NCI-H446 treated with DMSO at 0.1 percent for 48 hours (cell line): ENCODE measurements at regions not wholly inside any gene's neighbourhood (a gene's known extent, or its start where the extent isn't known, plus 50 kb on each side); places are given as distances from the start of the nearest gene placed in this dataset.

Experiments used
- DNase-seq: peaks from one replicate; lab custom pipeline; 2025; lab: John Stamatoyannopoulos, UW

DNA sequence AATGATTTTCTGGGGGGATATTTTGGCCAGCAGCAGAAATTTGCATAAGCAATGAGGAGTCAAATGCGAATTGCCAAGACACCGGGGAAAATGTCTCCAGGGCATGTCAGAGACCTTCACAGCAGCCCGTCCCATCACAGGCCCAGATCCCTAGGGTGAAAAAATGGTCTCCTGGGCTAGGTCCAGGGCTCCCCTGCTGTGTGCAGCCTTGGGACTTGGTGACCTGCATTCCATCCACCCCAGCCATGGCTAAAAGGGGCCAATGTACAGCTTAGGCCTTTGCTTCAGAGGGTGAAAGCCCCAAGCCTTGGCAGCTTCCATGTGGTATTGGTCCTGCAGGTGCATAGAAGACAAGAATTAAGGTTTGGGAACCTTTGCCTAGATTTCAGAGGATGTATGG is 534.5 kb upstream of the MEF2C start:
- DNase-seq, result no peak

DNA sequence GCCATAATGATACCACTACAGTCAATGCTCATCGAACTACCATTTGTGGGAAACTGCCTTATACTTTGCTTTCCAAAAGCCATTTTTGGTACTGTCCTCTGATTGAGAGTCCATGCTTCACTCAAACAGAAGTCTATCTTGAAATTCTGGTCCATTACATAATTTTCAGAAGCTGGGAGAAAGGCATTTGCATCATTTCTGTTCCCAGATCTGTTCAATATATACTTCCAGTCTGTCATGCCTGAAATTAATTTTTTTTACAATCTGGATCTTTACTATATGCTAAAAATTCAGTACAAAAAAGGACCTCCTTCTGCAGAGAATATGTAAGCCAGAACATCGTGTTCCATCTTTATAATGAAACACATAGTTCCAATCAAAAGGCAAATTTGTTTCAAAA is 528.9 kb upstream of the MEF2C start:
- no peak for DNase-seq

DNA sequence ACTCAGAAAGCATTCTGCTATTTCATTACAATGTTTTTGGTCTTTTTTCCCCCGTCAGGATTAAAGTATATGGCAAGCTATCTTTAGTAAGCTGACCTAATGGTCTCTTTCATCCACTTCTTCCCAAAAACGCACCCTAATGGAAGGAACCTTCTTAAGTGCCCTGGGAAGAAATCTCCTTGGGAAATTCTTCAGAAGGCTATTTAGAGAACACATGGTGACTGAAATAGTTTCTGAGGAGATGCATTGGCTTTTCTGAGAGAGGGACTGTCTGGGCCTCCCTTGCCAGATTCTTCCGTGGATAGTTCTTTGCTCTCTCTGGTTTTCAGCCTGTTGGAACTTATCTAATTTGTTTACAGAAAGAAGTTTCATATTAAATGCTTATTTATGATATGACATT is 524.1 kb upstream of the MEF2C start:
- no peak for DNase-seq

DNA sequence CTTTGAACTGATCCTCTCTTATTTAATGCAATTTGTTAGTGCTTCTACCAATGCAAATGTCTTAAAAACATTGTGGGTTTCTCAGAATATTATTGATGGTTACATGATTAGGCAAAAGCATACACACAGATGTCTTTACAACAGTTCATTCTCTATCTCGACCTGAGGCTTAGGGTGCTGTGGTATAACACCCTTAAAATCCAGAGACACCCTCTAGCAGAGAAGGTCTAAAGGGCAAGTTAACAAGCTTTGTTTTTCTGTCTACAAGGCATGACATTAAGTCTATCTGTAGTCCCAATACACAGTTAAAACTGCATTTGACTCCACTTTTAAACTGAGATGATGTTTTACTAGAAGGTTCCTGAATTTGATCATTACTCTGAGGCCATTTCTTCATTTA is 518.7 kb upstream of the MEF2C start:
- no peak for DNase-seq

DNA sequence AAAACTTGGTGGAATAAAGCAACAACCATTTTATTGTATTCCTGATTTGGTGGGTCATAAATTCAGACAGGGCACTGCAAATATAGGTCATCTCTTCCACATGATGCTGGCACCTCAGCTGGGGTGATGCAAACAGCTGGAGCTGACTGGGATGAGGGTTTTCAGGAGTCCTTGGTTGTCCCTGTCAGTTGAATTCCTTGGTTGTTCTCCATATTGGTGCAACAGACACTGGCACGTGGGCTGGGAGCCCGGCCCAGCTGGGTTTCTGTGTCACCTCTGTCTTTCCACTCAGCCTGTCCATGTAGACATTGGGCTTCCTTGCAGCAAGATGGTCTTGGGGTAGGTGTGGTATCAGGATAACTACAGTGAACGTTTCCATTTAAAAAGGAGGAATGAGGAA is 518.0 kb upstream of the MEF2C start:
- no peak for DNase-seq

DNA sequence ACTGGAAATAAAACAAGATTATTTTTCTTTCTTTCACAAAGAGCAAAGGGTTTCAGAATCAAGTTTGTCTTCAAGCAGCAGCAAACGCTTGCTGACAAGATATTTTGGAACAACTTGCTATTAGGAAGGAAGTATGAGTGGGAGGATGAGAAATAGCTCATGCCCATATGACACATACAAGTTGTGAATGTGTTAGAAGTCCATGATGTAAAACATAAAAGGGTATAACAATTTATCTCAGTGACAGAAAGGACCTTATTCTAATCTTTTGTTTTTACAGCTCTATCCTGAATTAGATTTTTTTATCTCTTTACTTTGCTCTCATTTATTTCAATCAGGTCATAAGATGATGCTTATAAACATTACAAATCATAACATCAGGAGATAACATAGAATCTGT is 516.6 kb upstream of the MEF2C start:
- no peak for DNase-seq

DNA sequence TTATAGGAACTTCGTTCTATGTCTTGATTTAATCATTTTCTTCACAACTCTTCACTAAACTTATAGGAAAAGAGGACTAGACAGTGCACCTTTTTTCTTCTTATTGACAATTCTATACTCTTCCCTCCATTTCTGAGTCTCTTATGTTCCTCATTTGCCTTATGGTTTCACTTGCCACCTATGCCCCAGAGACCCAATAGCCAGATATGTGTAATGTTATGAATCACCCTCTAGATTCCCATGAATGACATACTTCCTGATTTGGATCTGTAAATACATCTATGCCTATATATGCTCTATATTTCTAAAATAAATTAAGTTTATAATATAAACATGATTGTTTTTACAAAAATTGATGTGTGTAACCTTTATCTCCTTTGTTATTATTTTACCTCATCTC is 514.1 kb upstream of the MEF2C start:
- DNase-seq, result no peak

DNA sequence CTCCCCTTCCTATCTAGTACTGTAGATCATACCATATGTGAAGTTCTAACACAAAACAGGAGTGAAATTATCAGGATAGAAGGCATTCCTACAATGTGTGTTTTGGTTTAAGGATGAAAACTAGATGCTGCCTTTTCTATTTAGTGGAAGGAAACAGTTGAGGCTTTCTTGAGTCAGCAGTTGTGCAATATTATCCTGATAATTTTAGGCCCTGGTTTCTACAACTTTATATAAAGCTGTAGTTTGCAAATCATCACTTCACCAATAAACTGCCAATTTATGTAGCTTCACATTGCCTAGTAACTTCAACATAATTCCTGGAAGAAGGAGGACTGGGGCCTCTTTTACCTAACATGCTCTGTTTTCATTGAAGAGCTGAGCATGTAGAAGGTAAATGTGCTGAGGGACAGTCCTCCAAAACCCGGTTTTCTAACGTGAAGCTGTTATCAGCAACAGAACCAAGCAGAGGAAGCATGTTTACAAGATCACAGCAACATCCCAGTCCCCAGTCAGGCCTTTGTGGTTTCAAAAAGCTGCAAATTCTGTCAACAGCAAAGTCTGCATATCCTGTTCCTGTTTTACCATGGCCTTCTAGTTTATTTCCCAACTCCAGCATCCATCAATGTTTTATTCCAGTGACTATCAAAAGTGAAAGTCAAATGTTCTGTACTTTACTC is 513.4 kb upstream of the MEF2C start:
- no peak for DNase-seq

DNA sequence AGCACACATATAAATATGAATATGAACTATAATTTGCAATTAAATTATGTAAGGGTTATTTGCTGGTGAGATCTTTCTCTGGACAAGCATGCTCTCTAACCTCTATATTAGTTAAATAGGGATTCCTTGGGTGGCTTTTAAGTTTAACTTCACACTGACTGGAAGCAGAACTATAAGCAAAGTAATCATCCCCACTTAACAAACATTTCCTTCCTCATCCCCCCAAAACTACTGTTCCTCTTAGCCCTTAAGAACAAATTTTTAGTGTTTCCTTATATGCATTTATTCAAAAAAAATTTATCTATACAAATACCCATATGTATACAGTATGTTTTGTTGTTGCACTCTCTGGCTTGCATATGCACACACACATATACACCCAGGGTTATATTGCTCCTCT is 512.1 kb upstream of the MEF2C start:
- no peak for DNase-seq

DNA sequence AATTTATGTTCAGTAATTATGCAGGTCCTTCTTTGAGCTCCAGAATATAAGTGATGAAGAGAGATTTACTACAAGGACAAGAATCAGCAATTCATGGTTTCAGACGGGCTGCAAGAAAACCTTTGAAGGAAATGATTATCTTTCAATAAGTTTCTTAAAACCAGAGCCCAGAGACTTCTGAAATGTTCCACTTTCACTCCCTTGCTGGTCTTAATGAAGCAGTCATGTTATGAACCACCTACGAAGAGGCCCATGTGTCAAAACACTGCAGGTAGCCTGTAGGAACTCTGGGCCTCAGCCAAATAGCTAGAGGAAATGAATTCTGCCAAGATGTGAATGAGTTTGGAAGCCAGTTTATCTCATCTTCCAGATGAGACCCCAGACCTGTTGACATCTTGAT is 505.9 kb upstream of the MEF2C start:
- DNase-seq, result no peak

DNA sequence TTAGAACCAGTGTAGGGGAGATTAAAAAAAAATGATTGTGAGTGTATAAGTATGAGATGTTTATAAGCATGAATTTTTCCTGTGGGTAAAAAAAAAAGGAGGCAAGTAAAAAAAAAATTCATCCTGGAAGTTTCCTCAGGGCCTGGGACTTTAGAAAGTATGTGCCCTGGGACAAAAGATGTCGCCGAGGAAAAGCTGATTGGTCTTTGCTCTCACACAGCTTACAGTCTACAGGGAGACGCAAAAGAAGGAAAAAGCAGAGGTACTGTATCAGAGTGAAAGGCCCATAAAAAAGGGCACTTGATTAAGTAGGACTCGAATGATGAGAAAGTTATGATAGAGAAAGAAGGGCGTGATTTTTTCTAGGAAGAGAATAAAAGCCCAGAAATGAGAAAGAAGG is 501.4 kb upstream of the MEF2C start:
- DNase-seq, result no peak

DNA sequence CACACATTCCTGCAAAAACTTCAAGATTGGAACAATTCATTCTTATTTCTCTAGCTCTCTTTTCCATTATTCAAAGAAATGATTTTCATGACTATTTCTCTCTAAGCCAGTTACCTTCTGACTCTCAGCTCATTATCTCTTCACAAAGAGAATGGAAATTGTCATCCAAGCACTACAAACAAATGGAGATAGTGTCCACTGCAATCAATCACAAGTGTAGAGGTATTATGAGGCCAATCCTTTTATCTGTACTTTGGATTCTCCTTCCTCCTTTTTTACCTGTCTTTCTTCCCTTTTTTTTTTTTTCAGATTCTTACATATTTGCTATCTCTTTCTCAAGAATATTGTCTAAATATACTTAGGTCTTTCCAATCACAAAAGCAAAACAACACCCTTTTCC is 497.7 kb upstream of the MEF2C start:
- DNase-seq, result no peak

DNA sequence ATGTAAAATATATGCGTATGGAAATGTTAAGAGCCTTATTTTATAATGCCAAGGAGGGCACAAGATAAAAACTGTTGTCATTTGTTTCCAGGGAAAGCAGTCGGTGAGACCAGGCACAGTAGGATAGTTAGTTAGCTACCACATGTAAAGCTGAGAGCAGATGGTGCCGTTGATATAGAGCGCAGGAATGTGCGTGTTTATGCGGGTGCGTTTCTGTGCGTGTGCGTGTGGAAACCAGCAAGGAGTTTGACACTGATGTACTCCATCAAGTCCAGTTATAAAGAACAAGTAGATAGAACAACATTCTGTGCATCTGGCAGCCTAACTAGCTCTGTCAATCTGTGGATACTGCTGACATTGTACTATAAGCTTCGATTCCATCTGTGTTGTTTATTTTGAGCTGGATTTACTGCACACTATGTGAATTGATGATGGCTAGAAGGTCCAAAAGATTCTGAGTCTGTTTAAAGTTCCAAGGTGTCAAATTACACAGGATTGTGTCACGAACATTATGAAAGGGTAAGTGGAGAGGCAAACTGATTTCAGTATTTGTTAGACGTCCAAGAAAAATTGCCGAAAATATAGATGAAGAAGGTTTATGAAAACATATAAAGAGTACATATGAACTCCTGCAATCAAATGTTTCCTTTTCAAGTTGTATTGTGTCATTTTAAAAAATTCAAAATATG is 494.9 kb upstream of the MEF2C start:
- no peak for DNase-seq

DNA sequence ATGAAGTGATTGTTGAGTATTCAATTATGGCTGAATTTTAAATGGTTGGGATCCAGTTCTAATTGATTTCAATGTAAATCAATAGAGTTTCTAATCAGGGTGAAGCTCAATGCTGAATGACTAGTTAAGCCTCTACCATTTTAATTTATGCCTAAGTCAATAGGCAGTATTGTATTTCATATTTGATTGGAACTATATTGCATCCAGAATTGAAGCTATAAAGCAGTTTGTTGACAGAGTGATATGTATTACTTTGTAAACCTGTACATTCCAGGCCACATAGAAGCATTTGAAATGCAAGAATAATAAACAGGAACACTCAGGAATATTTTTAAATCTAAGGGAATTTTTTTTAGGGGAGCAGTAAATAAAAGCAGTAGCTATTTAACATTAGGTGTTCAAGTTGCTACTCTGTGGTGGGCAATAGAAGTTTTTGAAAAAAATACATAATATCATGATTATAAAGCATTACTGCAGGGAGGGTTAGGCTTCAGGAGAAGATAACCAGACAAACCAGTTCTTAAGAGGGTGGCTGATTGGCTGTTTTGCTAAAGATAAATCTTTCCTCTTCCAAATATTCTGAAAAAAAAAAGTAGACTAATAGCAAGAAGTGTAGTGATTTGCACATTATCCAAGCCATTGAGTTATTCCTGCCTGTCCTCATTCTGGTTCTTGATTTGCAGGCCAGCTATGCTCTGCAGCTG is 492.0 kb upstream of the MEF2C start:
- no peak for DNase-seq

DNA sequence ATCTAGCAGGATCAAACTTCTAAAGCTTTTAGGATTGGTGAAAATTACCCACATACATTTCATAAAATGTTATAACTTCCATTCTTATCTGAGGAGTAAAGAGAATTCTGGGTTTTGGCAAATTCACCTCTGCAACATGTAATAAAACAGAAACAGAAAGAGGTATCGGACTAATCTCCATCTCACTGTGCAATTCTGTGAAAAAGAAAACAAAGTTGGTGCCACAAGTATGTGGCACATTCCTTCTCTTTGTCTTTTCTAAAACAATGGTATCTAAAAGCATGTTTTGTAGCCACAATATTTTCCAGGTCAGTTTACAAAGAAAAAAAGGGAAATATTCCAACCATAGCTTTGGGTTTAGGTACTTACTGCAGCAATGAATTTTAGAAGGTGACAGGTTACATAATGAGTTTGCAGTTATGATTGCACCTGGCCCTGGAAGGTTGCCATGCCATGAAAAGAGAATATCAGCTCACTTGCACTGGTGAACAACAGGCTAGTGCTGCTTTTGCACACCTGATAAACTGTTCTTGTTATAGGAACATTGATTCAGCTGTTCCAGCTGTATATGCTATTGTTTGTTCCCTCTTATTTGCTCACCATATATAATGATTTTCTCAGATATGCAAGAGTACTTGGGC is 491.3 kb upstream of the MEF2C start:
- no peak for DNase-seq

DNA sequence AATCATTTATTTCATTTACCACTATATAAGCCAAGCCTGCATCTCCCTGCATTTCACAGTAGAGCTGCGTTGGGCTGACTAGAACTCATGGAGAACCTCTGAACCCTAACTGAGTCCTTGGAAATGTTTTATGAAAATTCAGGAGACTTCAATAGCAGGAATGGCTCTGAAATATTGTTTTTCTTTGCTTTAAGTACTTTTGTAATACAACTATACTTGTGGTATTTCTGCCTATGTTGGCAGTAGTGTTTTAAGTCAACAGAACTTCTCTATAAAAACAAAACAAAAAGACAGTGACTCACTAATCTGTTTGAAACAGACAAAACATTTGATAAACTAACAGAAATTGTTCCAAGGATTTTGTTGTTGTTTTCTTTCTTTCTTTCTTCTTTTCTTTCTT is 489.2 kb upstream of the MEF2C start:
- no peak for DNase-seq

DNA sequence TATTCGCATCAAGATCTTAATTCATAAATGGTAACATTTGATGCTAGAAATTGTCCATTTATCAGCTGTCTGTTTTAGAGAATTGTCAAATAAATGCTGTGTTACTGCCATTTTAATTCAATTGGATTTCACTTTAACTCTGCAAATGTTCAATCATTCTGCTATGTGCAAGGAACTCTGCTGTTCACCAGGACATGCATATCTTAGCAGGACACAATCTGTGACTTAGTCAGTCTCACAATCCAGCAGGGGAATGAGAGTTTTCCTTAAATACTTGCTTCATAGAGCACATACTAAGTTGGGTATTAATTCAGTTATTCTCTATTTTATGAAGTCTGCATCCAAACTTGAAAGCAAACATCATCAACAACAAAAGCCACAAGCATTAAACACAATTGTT is 488.7 kb upstream of the MEF2C start:
- DNase-seq, result no peak

DNA sequence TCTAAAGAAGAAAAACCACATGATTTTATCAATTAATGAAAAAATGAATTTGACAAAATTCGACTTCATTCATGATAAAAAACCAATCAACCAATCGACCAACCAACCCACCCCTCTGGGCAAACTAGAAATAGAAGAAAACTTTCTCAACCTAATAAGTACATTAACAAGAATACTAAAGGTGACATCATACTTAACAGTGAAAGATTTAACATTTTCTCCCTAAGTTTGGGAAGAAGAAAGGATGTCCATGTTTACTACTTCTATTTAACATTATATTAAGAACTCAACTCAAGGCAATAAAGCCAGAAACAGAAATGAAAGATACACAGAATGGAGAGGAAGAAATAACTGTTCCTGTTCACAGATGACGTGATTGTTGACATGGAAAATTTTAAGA is 476.1 kb upstream of the MEF2C start:
- DNase-seq, result no peak

DNA sequence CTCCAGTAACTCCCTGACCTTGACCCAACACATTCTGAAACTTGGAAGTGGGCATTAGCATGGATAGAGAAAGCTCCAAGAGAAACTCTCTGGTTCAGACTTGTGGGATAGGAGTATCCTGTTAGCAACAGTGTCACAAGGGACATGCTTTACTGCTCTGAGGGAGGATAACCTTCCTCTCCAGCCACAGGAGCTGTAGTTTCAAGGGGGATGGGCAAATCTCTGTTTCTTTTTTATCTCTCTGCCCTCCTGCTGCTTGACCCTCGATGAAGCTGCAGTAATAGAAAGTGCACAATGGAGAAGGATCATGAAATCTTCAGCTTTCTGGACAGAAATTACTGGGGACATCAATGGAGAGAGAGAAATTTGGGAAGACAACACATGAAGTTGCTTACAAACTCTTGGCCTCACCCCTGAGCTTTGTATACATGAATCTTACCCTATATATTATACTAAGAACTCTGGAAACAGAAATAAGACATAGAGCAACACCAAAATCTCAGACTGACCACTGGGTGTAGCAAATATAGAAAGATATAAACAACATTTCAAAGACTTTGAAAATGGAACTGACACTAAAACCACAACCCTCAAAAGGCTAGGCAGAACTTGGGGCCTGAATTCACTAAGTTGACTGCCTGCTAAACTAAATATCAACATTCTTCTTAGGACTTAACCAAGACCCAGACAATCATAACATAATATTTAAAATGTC is 471.0 kb upstream of the MEF2C start:
- DNase-seq, result no peak

DNA sequence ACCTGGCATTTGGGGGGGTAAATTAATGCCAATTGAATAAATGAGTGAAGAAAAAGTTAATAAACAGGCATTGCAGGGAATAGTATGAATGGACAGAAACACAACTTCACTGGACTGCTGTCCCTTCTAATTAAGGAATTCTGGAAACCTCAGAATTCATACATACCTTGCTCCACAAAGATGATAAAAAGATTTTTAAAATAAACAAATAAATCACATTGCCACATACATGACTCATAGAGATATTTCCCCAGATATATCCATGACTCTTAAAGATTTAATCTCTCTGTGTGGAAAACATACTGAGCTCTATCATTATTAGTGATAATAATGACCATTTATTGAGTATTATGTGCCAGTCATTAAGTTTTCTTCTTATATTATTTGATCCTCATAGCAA is 469.0 kb upstream of the MEF2C start:
- DNase-seq, result no peak

DNA sequence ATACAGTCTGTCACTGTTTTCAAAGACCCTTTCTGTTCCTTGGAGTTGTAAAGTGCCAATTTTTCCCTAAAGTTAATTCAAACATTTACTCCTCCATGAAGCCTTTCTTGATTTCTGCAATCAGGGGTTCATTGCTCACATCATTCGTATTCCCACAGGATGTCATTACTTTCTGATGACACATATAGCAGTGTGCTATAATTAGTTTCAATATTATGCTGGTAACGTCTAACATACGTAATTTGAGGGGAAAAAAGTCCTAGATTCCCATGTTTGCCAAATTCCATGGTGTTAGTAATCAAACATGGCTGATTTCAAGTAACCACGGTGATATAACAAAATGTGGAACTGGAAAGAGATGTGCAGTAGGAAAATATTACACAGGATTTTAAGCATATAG is 468.2 kb upstream of the MEF2C start:
- DNase-seq, result no peak

DNA sequence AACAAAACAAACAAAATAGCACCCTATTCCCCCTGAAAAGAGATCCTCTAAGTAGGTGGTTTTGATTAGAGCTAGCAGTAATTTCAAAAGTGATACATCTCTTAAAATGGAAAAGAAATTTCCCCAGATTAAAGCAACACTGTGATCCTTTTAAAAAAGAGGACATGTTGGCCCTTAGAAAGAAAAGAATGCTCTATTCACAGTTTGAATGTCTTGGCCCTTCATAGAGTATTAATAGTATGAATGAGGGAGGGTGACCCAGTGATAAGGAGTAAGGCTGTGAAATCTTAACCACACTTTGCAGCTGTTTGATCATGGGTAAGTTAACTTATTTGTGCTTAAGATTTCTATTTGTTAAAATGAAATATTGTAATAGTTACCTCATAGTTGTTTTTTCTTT is 467.7 kb upstream of the MEF2C start:
- no peak for DNase-seq
